ENCODE measurements at regions not wholly inside any gene's neighbourhood (a gene's known extent, or its start where the extent isn't known, plus 50 kb on each side); places are given as distances from the start of the nearest gene placed in this dataset.

DNA sequence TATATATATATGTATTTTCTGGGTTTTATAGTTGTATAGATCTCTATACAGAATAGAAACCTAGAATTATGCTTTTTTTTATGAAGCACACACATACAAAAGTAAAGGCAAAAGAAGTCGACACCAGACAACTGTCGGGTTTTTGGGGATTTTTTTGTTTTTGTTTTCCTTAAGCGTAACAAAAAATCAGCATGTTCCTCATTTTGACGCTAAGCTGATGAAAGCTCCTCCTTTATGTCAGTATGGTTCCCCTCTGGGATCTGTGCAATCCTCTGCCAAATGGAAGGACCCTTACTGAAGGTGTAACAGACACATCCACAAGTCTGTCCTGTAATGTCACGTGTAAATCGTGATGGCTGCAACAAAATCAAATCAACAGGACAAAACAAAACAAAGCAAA lies 226.2 kb downstream of the RHOU start:
- no peaks in the 10 kb centered on the region for H3K36me3 Mint-ChIP-seq (ENCODE audit: insufficient read depth)
- no peaks in the 10 kb centered on the region for H3K9me3 Mint-ChIP-seq
- no peaks in the 10 kb centered on the region for H3K4me1 Mint-ChIP-seq
- DNase-seq (ENCODE audit: low spot score in 2 of 2) (no peak), ATAC-seq (replicated peaks; ENCODE audit: extremely low read depth, poor library complexity, severe bottlenecking) (no peak)
- no peaks in the 10 kb centered on the region for H3K27me3 Mint-ChIP-seq
- no peak overlapping the region for H3K4me3 Mint-ChIP-seq
- H3K27ac Mint-ChIP-seq (ENCODE audit: low read depth), result no peak overlapping the region

DNA sequence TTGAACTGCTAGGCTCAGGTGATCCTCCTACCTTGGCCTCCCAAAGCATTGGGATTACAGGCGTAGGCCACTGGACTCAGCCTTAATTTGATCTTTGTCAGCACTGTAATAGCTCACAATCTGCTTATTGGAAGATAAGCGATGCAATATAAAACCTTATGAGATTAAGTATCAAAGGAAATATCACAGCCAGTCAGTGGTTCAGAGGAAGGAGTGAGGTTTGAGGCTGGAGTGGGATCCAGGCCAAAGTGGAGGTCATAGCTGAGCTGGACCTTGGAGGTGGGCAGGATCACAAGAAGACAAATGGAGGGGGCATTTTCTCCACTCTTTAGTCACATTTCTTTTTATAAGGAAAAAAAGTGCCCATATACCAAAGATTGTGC lies 228.5 kb downstream of the RHOU start:
- H3K4me3 Mint-ChIP-seq, result no peak overlapping the region

DNA sequence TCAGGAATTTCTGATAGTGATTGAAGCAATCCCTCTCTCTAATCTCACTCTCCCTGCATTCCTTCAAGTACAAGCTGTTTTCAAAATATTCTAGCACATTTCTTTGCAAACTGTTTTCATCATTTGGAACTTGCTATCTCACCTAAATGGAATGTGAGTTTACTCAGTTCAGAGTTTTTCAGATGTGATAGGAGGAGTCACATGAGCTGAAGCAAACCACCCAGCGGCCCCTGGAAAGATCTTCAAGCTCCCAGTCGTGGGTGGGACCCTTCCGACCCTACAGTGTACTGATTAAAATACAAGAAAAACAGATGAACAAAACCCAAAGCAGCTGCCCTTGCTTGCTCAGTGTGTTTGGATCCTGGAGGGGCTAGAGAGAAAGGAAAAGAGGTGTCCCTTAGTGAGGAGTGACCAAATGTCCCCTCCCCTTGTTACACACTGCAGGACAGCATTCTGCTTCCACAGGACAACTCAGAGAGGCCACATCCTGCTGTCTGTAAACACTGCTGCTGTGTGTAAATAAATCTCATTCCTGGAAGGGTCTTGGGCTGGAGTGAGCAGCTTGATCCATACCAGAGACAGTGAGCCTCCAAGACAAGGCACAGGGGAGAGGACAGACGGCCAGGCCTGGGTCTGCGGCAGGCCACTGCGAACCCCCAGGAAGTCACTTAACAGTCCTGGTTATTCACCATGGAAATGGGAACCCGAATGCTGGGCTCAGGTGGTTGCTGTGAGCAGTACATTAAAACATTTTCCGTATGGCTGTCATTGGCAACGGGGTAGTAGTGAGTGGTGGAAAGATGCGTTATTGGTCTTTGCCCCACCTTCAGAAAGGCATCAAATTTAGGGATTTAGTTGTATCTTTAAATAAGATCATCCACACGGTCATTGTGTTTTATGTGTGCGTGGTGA lies 229.2 kb downstream of the RHOU start:
- no peak for DNase-seq (ENCODE audit: low spot score in 2 of 2)
- Mint-ChIP-seq H3K36me3 (ENCODE audit: insufficient read depth) (no peaks in the 10 kb centered on the region), H3K27ac (ENCODE audit: low read depth) (no peak overlapping the region), H3K4me3 (no peak overlapping the region), H3K9me3 (no peaks in the 10 kb centered on the region), H3K27me3 (no peaks in the 10 kb centered on the region), H3K4me1 (no peaks in the 10 kb centered on the region)
- no peak for ATAC-seq (replicated peaks; ENCODE audit: extremely low read depth, poor library complexity, severe bottlenecking)

More for the DNA sequence above, 228.5 kb downstream of the RHOU start:
- ATAC-seq (replicated peaks; ENCODE audit: extremely low read depth, poor library complexity, severe bottlenecking) (no peak), DNase-seq (ENCODE audit: low spot score in 2 of 2) (no peak)
- no peaks in the 10 kb centered on the region for H3K4me1 Mint-ChIP-seq
- H3K36me3 Mint-ChIP-seq (ENCODE audit: insufficient read depth), result no peaks in the 10 kb centered on the region
- no peak overlapping the region for H3K27ac Mint-ChIP-seq (ENCODE audit: low read depth)
- no peaks in the 10 kb centered on the region for H3K9me3 Mint-ChIP-seq
- no peaks in the 10 kb centered on the region for H3K27me3 Mint-ChIP-seq

DNA sequence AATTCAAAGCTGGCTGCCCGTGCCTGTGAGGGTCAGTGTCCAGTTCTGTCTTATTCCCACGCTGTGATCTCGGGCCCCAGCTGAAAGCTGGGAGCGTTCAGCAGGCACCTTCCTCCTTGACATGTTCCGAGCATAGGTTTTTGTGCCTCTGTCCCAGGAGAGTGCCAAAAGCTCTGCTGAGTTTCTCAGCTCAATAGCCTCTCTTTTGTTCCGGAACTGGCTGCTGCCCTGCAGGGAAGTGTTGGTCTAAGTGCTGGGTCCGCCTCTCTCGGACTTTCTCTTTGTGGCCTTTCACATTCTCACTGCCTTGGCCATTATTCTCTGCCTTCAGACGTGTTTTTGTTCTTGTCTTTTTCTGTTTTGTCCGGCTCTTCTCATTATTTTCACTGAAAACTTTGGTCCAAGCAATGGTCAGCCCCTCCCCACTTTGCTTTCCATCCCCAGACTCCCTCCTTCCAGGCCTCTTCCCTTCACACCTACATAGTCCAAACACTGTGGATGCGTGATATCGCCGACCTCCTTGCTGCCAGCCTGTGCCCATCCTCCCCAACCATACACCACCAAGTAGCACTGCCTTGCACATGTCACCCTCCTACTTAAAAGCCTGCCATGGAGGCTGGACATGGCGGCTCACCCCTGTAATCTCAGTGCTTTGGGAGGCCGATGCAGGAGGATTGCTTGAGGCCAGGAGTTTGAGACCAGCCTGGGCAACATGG lies 233.8 kb downstream of the RHOU start:
- Mint-ChIP-seq H3K4me1 (no peaks in the 10 kb centered on the region), H3K27ac (ENCODE audit: low read depth) (peak overlapping the region; percentile 45), H3K9me3 (no peaks in the 10 kb centered on the region), H3K27me3 (no peaks in the 10 kb centered on the region), H3K4me3 (no peak overlapping the region), H3K36me3 (ENCODE audit: insufficient read depth) (no peaks in the 10 kb centered on the region)
- DNase-seq (ENCODE audit: low spot score in 2 of 2), result no peak
- no peak for ATAC-seq (replicated peaks; ENCODE audit: extremely low read depth, poor library complexity, severe bottlenecking)

- DNase-seq (ENCODE audit: low spot score in 2 of 2) (no peak), ATAC-seq (replicated peaks; ENCODE audit: extremely low read depth, poor library complexity, severe bottlenecking) (no peak)
- H3K9me3 Mint-ChIP-seq, result no peaks in the 10 kb centered on the region
- H3K36me3 Mint-ChIP-seq (ENCODE audit: insufficient read depth), result no peaks in the 10 kb centered on the region
- H3K4me3 Mint-ChIP-seq, result no peak overlapping the region
- no peaks in the 10 kb centered on the region for H3K4me1 Mint-ChIP-seq
- H3K27me3 Mint-ChIP-seq, result no peaks in the 10 kb centered on the region
- H3K27ac Mint-ChIP-seq (ENCODE audit: low read depth), result no peak overlapping the region
These were observed 234.9 kb downstream of the RHOU start for GRCh38 chr1:228969953-228970800.

DNA sequence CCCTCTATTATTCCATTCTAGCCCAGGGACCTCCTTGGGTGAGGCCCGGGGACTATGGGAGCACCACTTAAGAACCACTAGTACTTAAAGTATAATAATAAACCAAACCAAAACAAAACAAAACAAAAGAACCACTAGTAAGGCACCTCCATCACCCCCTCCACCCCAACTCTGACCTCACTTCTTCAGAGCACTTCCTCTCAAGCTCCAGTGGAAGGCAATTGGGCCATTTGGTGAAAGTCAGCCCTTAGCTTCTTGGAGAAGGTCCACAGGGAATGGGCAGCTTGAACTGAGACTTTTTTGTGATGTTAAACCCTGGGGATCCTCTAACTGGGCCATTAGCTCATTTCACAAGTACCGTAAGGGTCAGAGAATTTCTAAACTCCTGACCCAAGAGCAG lies 237.3 kb downstream of the RHOU start:
- Mint-ChIP-seq H3K4me3 (no peak overlapping the region), H3K27ac (ENCODE audit: low read depth) (no peak overlapping the region), H3K4me1 (no peaks in the 10 kb centered on the region), H3K27me3 (no peaks in the 10 kb centered on the region), H3K36me3 (ENCODE audit: insufficient read depth) (no peaks in the 10 kb centered on the region), H3K9me3 (no peaks in the 10 kb centered on the region)
- ATAC-seq (replicated peaks; ENCODE audit: extremely low read depth, poor library complexity, severe bottlenecking) (no peak), DNase-seq (ENCODE audit: low spot score in 2 of 2) (no peak)

GRCh38 chr1:228974273-228974672 lies 239.0 kb downstream of the RHOU start:
- H3K27ac Mint-ChIP-seq (ENCODE audit: low read depth), result no peak overlapping the region
- no peak overlapping the region for H3K4me3 Mint-ChIP-seq
- H3K27me3 Mint-ChIP-seq, result no peaks in the 10 kb centered on the region

DNA sequence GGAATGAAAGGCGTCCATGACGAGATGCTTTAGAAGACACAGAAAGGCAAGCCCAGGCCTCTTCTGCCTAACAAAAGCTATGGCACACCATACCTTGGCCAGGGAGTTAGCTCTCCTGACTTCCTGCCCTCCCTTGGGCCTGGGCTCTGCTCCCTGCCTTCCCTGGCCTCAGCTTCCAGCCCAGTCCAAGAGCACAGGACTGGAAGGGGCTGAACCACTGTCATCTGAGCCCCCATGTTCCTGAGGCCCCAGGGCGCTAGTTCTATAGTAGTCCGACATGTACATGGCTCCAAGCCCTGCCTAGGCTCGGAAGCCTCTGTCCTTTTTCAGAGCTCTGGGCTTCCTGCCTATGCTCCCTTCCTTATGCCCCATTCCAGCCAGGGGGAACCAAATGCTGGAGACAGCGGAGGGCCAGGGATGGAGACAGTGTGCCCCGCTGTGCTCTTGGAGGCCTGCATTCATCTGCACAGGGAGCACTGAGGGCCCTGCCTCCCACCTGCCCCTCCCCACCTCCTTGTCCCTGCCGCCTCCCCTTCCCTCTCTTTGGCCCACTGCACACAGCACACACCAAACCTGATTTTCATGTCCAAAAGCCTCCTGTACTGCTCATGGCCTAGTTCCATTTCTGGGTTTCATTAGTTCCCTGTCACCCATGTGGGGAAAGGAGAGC lies 240.1 kb downstream of the RHOU start:
- ATAC-seq (replicated peaks; ENCODE audit: extremely low read depth, poor library complexity, severe bottlenecking), result no peak
- DNase-seq (ENCODE audit: low spot score in 2 of 2), result no peak
- Mint-ChIP-seq H3K4me3 (no peak overlapping the region), H3K9me3 (no peaks in the 10 kb centered on the region), H3K27me3 (no peaks in the 10 kb centered on the region), H3K27ac (ENCODE audit: low read depth) (no peak overlapping the region), H3K4me1 (no peaks in the 10 kb centered on the region), H3K36me3 (ENCODE audit: insufficient read depth) (no peaks in the 10 kb centered on the region)

More at GRCh38 chr1:228974273-228974672, 239.0 kb downstream of the RHOU start:
- DNase-seq (ENCODE audit: low spot score in 2 of 2) (no peak), ATAC-seq (replicated peaks; ENCODE audit: extremely low read depth, poor library complexity, severe bottlenecking) (no peak)
- no peaks in the 10 kb centered on the region for H3K9me3 Mint-ChIP-seq
- no peaks in the 10 kb centered on the region for H3K36me3 Mint-ChIP-seq (ENCODE audit: insufficient read depth)
- H3K4me1 Mint-ChIP-seq, result no peaks in the 10 kb centered on the region

DNA sequence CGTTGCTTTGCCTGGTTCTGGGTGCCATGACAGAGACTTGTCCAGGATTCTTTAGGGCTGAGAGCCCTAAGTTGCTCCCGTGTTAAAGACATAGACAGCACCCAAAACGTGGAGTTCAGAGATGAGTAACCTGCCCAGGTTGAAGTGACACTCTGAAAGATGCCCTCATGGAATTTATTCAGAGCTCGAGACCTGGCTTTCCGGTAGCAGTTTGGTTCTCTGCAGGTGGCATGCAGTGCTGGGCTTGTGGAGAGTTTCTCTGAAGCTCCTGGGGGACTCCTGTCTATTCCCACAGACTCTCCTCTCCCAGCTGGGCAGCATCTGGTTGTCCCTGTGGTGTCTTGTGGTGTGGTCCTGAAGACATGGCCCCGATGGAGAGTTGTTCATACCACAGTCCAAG lies 241.0 kb downstream of the RHOU start:
- H3K4me3 Mint-ChIP-seq, result no peak overlapping the region
- no peaks in the 10 kb centered on the region for H3K36me3 Mint-ChIP-seq (ENCODE audit: insufficient read depth)
- no peaks in the 10 kb centered on the region for H3K27me3 Mint-ChIP-seq
- DNase-seq (ENCODE audit: low spot score in 2 of 2) (no peak), ATAC-seq (replicated peaks; ENCODE audit: extremely low read depth, poor library complexity, severe bottlenecking) (no peak)
- no peaks in the 10 kb centered on the region for H3K4me1 Mint-ChIP-seq
- H3K9me3 Mint-ChIP-seq, result no peaks in the 10 kb centered on the region
- H3K27ac Mint-ChIP-seq (ENCODE audit: low read depth), result no peak overlapping the region

GRCh38 chr1:228977307-228977706 lies 242.0 kb downstream of the RHOU start:
- H3K27ac Mint-ChIP-seq (ENCODE audit: low read depth), result no peak overlapping the region
- no peak for ATAC-seq (replicated peaks; ENCODE audit: extremely low read depth, poor library complexity, severe bottlenecking)
- H3K36me3 Mint-ChIP-seq (ENCODE audit: insufficient read depth), result no peaks in the 10 kb centered on the region
- no peaks in the 10 kb centered on the region for H3K27me3 Mint-ChIP-seq
- H3K4me1 Mint-ChIP-seq, result no peaks in the 10 kb centered on the region
- no peak overlapping the region for H3K4me3 Mint-ChIP-seq
- no peak for DNase-seq (ENCODE audit: low spot score in 2 of 2)
- H3K9me3 Mint-ChIP-seq, result no peaks in the 10 kb centered on the region

GRCh38 chr1:228977741-228978140 lies 242.5 kb downstream of the RHOU start:
- Mint-ChIP-seq H3K4me3 (no peak overlapping the region), H3K4me1 (no peaks in the 10 kb centered on the region)

More at GRCh38 chr1:228977741-228978140, 242.5 kb downstream of the RHOU start:
- DNase-seq (ENCODE audit: low spot score in 2 of 2) (no peak), ATAC-seq (replicated peaks; ENCODE audit: extremely low read depth, poor library complexity, severe bottlenecking) (no peak)
- Mint-ChIP-seq H3K27ac (ENCODE audit: low read depth) (no peak overlapping the region), H3K27me3 (no peaks in the 10 kb centered on the region), H3K9me3 (no peaks in the 10 kb centered on the region), H3K36me3 (ENCODE audit: insufficient read depth) (no peaks in the 10 kb centered on the region)

All from central memory CD8-positive, alpha-beta T cell (primary cell).